HL-60 (cell line): ENCODE measurements at regions not wholly inside any gene's neighbourhood (a gene's known extent, or its start where the extent isn't known, plus 50 kb on each side); places are given as distances from the start of the nearest gene placed in this dataset.

Source experiments
- DNase-seq, 2 experiments: peaks; one replicate each; pipeline ENCODE4 v3.0.0-alpha.2; 2010 to 2020; ENCODE audit warnings: low read depth in 1 of 2, low spot score in 1 of 2
- H3K27ac ChIP-seq: fragments of 250-450 bp; sonication (Bioruptor Pico); replicated peaks from 2 replicates; pipeline ENCODE4 v1.5.1; 2020; ENCODE audit warnings: mild to moderate bottlenecking, moderate library complexity
- H3K27me3 ChIP-seq: fragments of 250-450 bp; sonication (Bioruptor Pico); 2 replicates; pipeline ENCODE4 v1.5.1; 2021; ENCODE audit warnings: mild to moderate bottlenecking, moderate library complexity; ENCODE audit not compliant: insufficient read depth, poor library complexity, severe bottlenecking
- H3K4me3 ChIP-seq: replicated peaks from 2 replicates; pipeline ENCODE4 v1.5.1; 2011; ENCODE audit warnings: mild to moderate bottlenecking, control low read depth, low read length; ENCODE audit not compliant: insufficient read depth
- CTCF ChIP-seq: IDR thresholded peaks from one replicate; pipeline ENCODE4 v1.5.1; 2011; ENCODE audit warnings: low read length, control low read depth, inconsistent platforms; ENCODE audit not compliant: insufficient read depth
- GABPA ChIP-seq: IDR thresholded peaks from 2 replicates; pipeline ENCODE4 v1.6.1; 2012; ENCODE audit warnings: low read depth
- POLR2AphosphoS5 ChIP-seq: IDR thresholded peaks from 2 replicates; pipeline ENCODE4 v1.6.1; 2012; ENCODE audit warnings: low read depth
- REST ChIP-seq: IDR thresholded peaks from 2 replicates; pipeline ENCODE4 v1.6.1; 2012; ENCODE audit warnings: low read depth; ENCODE audit not compliant: insufficient replicate concordance
- SPI1 ChIP-seq: IDR thresholded peaks from 2 replicates; pipeline ENCODE4 v1.6.1; 2012; ENCODE audit warnings: low read depth, mild to moderate bottlenecking, borderline replicate concordance

- no peak for DNase-seq
- H3K27me3 ChIP-seq: no peaks in the 10 kb centered on the region
- no peak overlapping the region for H3K27ac ChIP-seq
- H3K4me3 ChIP-seq: no peak overlapping the region
- TF ChIP-seq POLR2AphosphoS5 (no peak), REST (no peak), GABPA (no peak), SPI1 (no peak), CTCF (no peak)
These were observed 67.2 kb upstream of the ID2 start for GRCh38 chr2:8614646-8615045.

- Histone ChIP-seq H3K27me3 (no peaks in the 10 kb centered on the region), H3K27ac (no peak overlapping the region), H3K4me3 (no peak overlapping the region)
- no peak for DNase-seq
- no peak for TF ChIP-seq SPI1
- TF ChIP-seq CTCF: no peak
- TF ChIP-seq GABPA: no peak
- TF ChIP-seq REST: no peak
- TF ChIP-seq POLR2AphosphoS5: no peak
These were observed 66.6 kb upstream of the ID2 start for GRCh38 chr2:8615252-8615575.

- TF ChIP-seq CTCF (no peak), SPI1 (no peak), GABPA (no peak), REST (no peak), POLR2AphosphoS5 (no peak)
- Histone ChIP-seq H3K27me3 (no peaks in the 10 kb centered on the region), H3K4me3 (no peak overlapping the region), H3K27ac (no peak overlapping the region)
- DNase-seq: no peak
These were observed 66.1 kb upstream of the ID2 start for GRCh38 chr2:8615576-8616281.
